Right renal cortex interstitium (tissue), 3 donors: ENCODE measurements at regions not wholly inside any gene's neighbourhood (a gene's known extent, or its start where the extent isn't known, plus 50 kb on each side); places are given as distances from the start of the nearest gene placed in this dataset.

Experiments
- DNase-seq, 3 donors: peaks; one replicate each; pipeline ENCODE4 v3.0.0-alpha.2; 2013; ENCODE audit warnings: low read depth in 3 of 3, low spot score in 2 of 3

GRCh38 chr10:20726381-20726780, 170.7 kb downstream of the NEBL start:
- DNase-seq: no peak

GRCh38 chr10:20714979-20715378, 182.1 kb downstream of the NEBL start:
- no peak for DNase-seq

- no peak for DNase-seq
These were observed 182.6 kb downstream of the NEBL start for GRCh38 chr10:20714518-20714917.

GRCh38 chr10:20713420-20713819, 183.7 kb downstream of the NEBL start:
- DNase-seq: no peak

GRCh38 chr10:20712774-20713173, 184.3 kb downstream of the NEBL start:
- no peak for DNase-seq

GRCh38 chr10:20709708-20710107, 187.4 kb downstream of the NEBL start:
- DNase-seq: no peak

- no peak for DNase-seq
These were observed 188.8 kb downstream of the NEBL start for GRCh38 chr10:20708305-20708704.

- DNase-seq: no peak
These were observed 189.9 kb downstream of the NEBL start for GRCh38 chr10:20707251-20707650.

GRCh38 chr10:20698837-20699236, 198.3 kb downstream of the NEBL start:
- DNase-seq: no peak

GRCh38 chr10:20694296-20694695, 202.8 kb downstream of the NEBL start:
- DNase-seq: no peak

GRCh38 chr10:20688797-20689544, 208.1 kb downstream of the NEBL start:
- DNase-seq: no peak

- no peak for DNase-seq
These were observed 211.0 kb downstream of the NEBL start for GRCh38 chr10:20686015-20686635.

- no peak for DNase-seq
These were observed 211.6 kb downstream of the NEBL start for GRCh38 chr10:20685462-20685861.

- no peak for DNase-seq
These were observed 213.8 kb downstream of the NEBL start for GRCh38 chr10:20683345-20683744.

- no peak for DNase-seq
These were observed 214.3 kb downstream of the NEBL start for GRCh38 chr10:20682782-20683181.

- no peak for DNase-seq
These were observed 219.8 kb downstream of the NEBL start for GRCh38 chr10:20677340-20677739.

- no peak for DNase-seq
These were observed 222.2 kb downstream of the NEBL start for GRCh38 chr10:20674926-20675325.

GRCh38 chr10:20673175-20673574, 223.9 kb downstream of the NEBL start:
- DNase-seq: no peak

- no peak for DNase-seq
These were observed 224.4 kb downstream of the NEBL start for GRCh38 chr10:20672741-20673140.

- DNase-seq: no peak
These were observed 226.5 kb downstream of the NEBL start for GRCh38 chr10:20670579-20670978.

- DNase-seq: no peak
These were observed 228.1 kb downstream of the NEBL start for GRCh38 chr10:20668985-20669384.

GRCh38 chr10:20662742-20663141, 234.4 kb downstream of the NEBL start:
- no peak for DNase-seq

- no peak for DNase-seq
These were observed 237.9 kb downstream of the NEBL start for GRCh38 chr10:20659225-20659624.
